NOMO-1 (cell line): ENCODE measurements at regions not wholly inside any gene's neighbourhood (a gene's known extent, or its start where the extent isn't known, plus 50 kb on each side); places are given as distances from the start of the nearest gene placed in this dataset.

ENCODE experiments used
- DNase-seq, 2 experiments: peaks; one replicate each; lab custom pipeline; 2025; ENCODE audit not compliant: unreplicated experiment in 2 of 2; lab: John Stamatoyannopoulos, UW

GRCh38 chr13:23980160-23980551 lies 82.9 kb upstream of the C1QTNF9B start:
- peak; percentile 53 to 63 for DNase-seq

- DNase-seq = no peak
These were observed 86.4 kb upstream of the C1QTNF9B start for GRCh38 chr13:23983671-23984070.

GRCh38 chr13:23984546-23984945 lies 87.2 kb upstream of the C1QTNF9B start:
- no peak for DNase-seq

DNA sequence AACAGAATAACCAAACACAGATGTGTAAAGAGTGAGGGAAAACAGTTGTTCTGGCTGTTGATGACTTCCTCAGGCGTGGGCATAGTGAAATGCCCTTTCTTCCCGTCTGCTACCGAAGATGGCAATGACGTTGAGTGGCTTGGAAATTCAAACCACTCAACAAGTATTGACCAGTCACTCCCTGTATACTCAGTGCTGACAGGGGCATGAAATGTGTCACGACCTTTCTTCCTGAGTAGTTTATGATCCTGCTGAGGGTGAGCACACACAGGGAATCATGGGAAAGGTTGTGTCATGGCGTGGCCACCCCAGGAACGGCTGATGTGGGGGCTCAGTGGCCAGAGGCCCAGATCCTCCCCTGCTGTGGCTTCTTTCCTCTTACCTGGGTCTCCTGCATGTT lies 87.8 kb upstream of the C1QTNF9B start:
- no peak for DNase-seq

GRCh38 chr13:23985839-23986238 lies 88.5 kb upstream of the C1QTNF9B start:
- no peak for DNase-seq

GRCh38 chr13:23986619-23987018 lies 89.3 kb upstream of the C1QTNF9B start:
- DNase-seq = no peak

GRCh38 chr13:23987331-23987894 lies 90.1 kb upstream of the C1QTNF9B start:
- no peak for DNase-seq

DNA sequence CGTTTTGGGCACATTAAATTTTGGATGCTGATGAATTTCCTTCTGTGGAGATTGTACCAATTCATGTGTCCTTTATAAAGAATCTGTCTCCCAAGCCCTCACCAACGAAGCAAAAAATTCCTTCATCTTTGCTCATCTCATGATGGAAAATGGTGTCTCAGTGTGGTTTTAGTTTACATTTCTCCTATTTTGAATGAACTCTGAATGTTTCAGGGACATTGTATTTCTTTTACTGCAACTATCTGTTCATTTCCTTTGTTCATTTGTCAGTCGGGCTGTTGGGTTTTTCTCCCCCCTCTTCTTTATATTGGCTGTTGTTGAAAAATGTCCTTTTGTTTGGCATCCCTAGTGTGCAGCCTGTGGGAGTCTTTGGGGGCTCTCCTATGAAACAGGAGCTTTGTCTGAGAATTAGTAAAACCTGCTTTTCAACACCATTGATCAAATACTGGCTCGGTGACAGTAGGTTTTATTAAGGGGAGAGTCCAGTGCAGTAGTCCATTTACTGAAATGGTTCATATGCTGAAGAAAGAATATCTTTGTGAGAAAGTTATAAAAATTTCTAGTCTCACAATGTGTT lies 91.3 kb upstream of the C1QTNF9B start:
- no peak for DNase-seq

DNA sequence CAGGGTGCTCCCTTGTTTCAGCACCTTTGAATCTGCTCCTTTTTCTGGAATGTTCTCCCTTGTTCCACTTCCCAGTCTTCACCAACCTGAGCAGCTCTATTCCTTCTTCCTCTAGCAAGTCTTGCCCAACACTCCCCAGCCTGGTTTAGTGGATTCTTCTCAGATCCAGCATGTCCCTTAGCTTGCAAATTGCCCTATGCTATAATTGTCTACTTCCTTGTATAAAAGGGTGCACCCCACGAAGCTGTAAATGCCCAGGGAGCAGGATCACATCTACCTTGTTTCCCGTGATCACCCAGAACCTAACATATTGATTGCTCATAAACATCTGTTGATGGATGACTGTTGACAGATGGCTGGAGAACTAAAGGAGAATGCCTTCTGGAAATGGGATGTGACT lies 93.2 kb upstream of the C1QTNF9B start:
- DNase-seq = no peak

GRCh38 chr13:23991119-23991518 lies 93.8 kb upstream of the C1QTNF9B start:
- DNase-seq = no peak

DNA sequence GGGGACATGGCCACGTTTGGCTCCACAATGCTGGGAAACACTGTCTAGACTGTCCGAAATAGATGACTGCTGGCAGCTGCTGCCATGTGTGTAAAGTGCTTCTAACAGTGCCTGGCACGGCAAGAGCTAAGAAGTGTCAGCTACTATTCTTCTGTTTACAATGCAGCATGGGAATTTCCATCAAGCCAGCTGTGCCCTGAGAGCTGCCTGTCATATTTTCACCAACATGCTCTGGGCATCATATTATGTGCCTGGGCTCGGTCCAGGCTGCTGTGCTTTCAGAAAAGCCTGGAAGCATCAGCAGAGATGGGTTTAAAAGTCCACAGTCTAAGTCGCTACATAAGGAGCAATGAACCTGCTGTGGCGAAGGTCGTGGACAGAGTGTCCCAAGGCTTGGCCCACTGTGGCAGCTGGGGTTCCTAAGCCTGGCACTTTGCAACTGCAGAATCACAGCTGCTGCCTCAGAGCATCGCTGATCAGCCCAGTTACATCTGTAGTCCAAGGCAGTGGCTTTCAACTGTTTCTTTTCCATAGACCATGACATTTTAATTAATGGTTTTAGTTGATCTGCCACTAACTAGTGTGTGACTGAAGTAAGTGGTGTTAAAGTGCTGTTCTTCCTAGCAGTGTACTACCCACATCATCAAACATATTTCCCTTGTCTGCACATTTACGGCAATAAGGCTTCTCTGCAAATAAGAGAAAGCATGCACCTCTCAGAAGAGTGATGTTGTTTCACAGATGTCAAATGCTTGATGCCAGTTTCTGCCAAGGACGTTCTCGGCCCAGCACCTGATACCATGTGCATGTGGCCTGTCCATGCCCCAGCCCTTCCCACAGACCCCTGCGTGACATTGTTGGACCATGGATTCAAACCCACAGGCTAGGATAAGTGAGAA lies 95.7 kb upstream of the C1QTNF9B start:
- DNase-seq = no peak

DNA sequence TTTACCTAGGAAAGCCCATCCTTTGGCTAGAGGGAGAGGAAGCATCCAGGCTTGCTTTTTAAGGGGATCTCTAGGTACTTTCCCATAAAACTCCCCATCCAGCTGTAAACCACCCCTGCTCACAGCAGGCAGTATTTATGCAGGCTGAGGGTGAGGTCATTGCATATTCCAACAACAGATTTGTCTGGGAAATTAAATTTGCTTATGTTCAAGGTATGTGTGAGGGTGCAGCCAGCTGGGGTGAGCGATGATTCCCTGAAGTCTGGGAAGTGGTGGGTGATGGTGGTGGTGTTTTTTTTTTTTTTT lies 96.3 kb upstream of the C1QTNF9B start:
- no peak for DNase-seq

DNA sequence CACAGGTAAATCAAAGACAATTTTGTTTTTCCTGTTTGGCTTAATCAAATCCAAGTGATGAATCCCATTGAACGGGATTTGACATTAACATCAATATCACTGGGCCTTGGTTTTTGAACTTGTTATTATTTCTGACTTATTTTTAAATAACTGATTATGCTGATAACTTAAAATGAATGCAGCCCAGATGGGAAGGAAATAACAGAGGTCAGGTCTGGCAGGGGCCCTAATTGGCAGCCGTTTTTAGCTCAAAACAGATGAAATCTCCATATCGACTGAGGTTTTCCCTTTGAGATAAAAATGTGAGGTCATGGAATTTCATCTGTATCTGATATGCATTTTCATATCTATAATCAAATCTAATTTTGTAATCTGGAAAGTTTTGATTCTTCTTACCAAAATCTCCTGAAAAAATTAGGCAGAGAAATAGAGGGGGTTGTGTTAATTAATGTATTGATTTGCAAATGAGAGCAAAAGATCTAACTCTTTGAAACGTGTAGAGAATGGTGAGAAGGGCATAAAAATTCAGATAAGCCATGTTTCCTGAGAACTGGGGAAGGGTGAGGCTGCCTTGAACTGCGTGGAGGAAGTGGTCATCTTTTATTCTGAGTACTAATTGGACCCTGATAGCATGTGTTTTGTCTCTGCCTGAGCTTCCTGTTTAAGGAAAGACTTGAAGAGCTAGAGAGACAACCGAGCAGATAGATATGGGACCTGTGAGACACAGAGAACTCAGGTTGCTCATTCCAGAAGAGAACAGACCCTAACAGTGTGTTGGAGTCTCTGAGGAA lies 98.2 kb upstream of the C1QTNF9B start:
- peak in 1 of 2 experiments; percentile 14 for DNase-seq

- DNase-seq = no peak
These were observed 99.2 kb upstream of the C1QTNF9B start for GRCh38 chr13:23996456-23996855.

DNA sequence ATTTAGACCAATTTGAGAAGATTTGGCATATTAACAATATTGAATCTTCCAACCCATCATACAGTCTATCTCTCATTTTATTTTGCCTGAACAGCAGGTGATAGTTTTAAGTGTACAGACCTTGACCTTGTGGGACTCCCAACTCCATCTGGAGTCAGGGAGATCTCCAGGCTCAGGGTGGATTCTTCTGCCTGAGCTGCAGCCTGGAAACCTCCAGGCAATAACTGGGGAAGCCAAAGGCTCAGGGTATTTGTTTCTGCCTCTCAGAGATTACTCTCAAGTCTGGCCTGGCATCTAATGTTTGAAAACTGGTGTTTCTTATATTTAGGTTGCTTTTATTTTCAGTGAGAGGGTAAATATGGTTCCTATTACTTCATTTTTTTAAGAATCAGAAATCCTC lies 102.1 kb upstream of the C1QTNF9B start:
- no peak for DNase-seq

GRCh38 chr13:24002206-24002815 lies 105.0 kb upstream of the C1QTNF9B start:
- no peak for DNase-seq

GRCh38 chr13:24004142-24004899 lies 107.0 kb upstream of the C1QTNF9B start:
- no peak for DNase-seq

DNA sequence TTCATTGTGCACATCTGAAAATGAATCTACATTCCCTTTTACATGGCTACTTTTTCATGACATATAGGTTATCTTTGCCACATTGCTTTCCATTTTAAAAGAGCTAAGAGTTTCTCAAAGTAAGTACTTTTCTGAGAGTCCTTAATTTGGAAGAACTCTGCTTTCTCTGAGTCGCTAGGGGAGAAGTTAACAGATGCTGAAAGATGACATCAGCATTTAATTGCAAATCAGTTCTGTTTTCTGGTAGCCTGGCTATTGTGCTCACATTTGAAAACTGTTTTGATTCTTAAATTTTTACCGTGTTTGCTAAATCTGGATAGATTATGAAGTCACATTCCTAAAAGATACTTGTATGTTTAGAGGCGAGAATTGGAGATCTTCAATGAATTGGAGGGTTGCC lies 107.7 kb upstream of the C1QTNF9B start:
- DNase-seq = no peak

GRCh38 chr13:24005755-24006281 lies 108.5 kb upstream of the C1QTNF9B start:
- DNase-seq = no peak
